Astrocyte (in vitro differentiated cells and primary cell): ENCODE measurements at regions not wholly inside any gene's neighbourhood (a gene's known extent, or its start where the extent isn't known, plus 50 kb on each side); places are given as distances from the start of the nearest gene placed in this dataset.

Experiments used
- DNase-seq: peaks from one replicate; pipeline ENCODE4 v3.0.0-alpha.2; 2010; ENCODE audit warnings: low read depth
- FAIRE-seq: peaks from 2 replicates; lab custom pipeline; 2011; peaks lifted over from hg19 to GRCh38; lab: Jason Lieb, UNC
- H2AFZ ChIP-seq: 2 replicates; pipeline ENCODE4 v1.6.0; 2012; ENCODE audit warnings: low read depth, low read length, inconsistent platforms
- H3K27ac ChIP-seq: 2 replicates; pipeline ENCODE4 v1.5.1; 2011; ENCODE audit warnings: low read depth, low read length, inconsistent platforms
- H3K27me3 ChIP-seq: 2 replicates; pipeline ENCODE4 v1.6.0; 2011; ENCODE audit warnings: low read length, inconsistent platforms; ENCODE audit not compliant: insufficient read depth
- H3K36me3 ChIP-seq: 2 replicates; pipeline ENCODE4 v1.5.1; 2011; ENCODE audit warnings: low read length, inconsistent platforms; ENCODE audit not compliant: insufficient read depth
- H3K4me1 ChIP-seq: 2 replicates; pipeline ENCODE4 v1.5.1; 2011; ENCODE audit warnings: low read length, inconsistent platforms; ENCODE audit not compliant: insufficient read depth
- H3K4me2 ChIP-seq: 2 replicates; pipeline ENCODE4 v1.6.0; 2012; ENCODE audit warnings: low read length, inconsistent platforms
- H3K4me3 ChIP-seq: 2 replicates; pipeline ENCODE4 v1.5.1; 2011; ENCODE audit warnings: low read depth, mild to moderate bottlenecking, low read length, inconsistent platforms; ENCODE audit not compliant: insufficient read depth
- H3K79me2 ChIP-seq: 2 replicates; pipeline ENCODE4 v1.6.0; 2012; ENCODE audit warnings: mild to moderate bottlenecking, low read length, inconsistent platforms; ENCODE audit not compliant: insufficient read depth
- H3K9ac ChIP-seq: 2 replicates; pipeline ENCODE4 v1.6.0; 2012; ENCODE audit warnings: mild to moderate bottlenecking, low read length, inconsistent platforms
- H3K9me3 ChIP-seq: 2 replicates; pipeline ENCODE4 v1.5.1; 2012; ENCODE audit warnings: low read depth, mild to moderate bottlenecking, low read length, inconsistent platforms; ENCODE audit not compliant: insufficient read depth
- H4K20me1 ChIP-seq: 2 replicates; pipeline ENCODE4 v1.6.0; 2012; ENCODE audit warnings: low read length, inconsistent platforms; ENCODE audit not compliant: insufficient read depth
- H3K27ac Mint-ChIP-seq: one replicate; pipeline ENCODE4 v1.8.0; 2021; ENCODE audit warnings: mild to moderate bottlenecking, mixed read lengths; ENCODE audit not compliant: unreplicated experiment
- H3K27me3 Mint-ChIP-seq: one replicate; pipeline ENCODE4 v1.8.0; 2021; ENCODE audit warnings: low read depth, mixed read lengths; ENCODE audit not compliant: unreplicated experiment
- H3K36me3 Mint-ChIP-seq: one replicate; pipeline ENCODE4 v1.8.0; 2021; ENCODE audit warnings: low read depth, mixed read lengths; ENCODE audit not compliant: unreplicated experiment
- H3K4me1 Mint-ChIP-seq: one replicate; pipeline ENCODE4 v1.8.0; 2021; ENCODE audit warnings: low read depth, mixed read lengths; ENCODE audit not compliant: unreplicated experiment
- H3K4me3 Mint-ChIP-seq: one replicate; pipeline ENCODE4 v1.8.0; 2021; ENCODE audit warnings: mild to moderate bottlenecking, moderate library complexity, mixed read lengths; ENCODE audit not compliant: unreplicated experiment
- H3K9me3 Mint-ChIP-seq: one replicate; pipeline ENCODE4 v1.8.0; 2021; ENCODE audit warnings: mild to moderate bottlenecking, mixed read lengths; ENCODE audit not compliant: unreplicated experiment
- CTCF ChIP-seq: IDR thresholded peaks from 2 replicates; pipeline ENCODE4 v1.5.1; 2011; ENCODE audit warnings: low read depth, mild to moderate bottlenecking, inconsistent platforms, low read length, moderate library complexity; ENCODE audit not compliant: insufficient read depth
- EZH2 ChIP-seq: IDR thresholded peaks from 2 replicates; pipeline ENCODE4 v1.6.1; 2012; ENCODE audit warnings: mild to moderate bottlenecking, low read length, inconsistent platforms; ENCODE audit not compliant: insufficient read depth

GRCh38 chr14:56902385-56902784 lies 92.1 kb upstream of the OTX2 start:
- no peak overlapping the region for H2AFZ ChIP-seq
- no peak overlapping the region for H3K27ac Mint-ChIP-seq
- peaks cover 7% of the 10 kb centered on the region for H3K27me3 Mint-ChIP-seq
- no peaks in the 10 kb centered on the region for H3K4me1 Mint-ChIP-seq
- H3K4me2 ChIP-seq, result no peak overlapping the region
- H3K27ac ChIP-seq, result no peak overlapping the region
- no peak overlapping the region for H3K9ac ChIP-seq
- no peaks in the 10 kb centered on the region for H3K79me2 ChIP-seq
- H3K36me3 ChIP-seq, result no peaks in the 10 kb centered on the region
- TF ChIP-seq CTCF (no peak), EZH2 (no peak)
- no peaks in the 10 kb centered on the region for H3K36me3 Mint-ChIP-seq
- DNase-seq (no peak), FAIRE-seq (no peak)
- no peak overlapping the region for H3K4me3 Mint-ChIP-seq
- H3K9me3 ChIP-seq, result no peaks in the 10 kb centered on the region
- H3K4me1 ChIP-seq, result no peaks in the 10 kb centered on the region
- H4K20me1 ChIP-seq, result no peaks in the 10 kb centered on the region
- H3K27me3 ChIP-seq, result no peaks in the 10 kb centered on the region
- no peaks in the 10 kb centered on the region for H3K9me3 Mint-ChIP-seq
- no peak overlapping the region for H3K4me3 ChIP-seq

DNA sequence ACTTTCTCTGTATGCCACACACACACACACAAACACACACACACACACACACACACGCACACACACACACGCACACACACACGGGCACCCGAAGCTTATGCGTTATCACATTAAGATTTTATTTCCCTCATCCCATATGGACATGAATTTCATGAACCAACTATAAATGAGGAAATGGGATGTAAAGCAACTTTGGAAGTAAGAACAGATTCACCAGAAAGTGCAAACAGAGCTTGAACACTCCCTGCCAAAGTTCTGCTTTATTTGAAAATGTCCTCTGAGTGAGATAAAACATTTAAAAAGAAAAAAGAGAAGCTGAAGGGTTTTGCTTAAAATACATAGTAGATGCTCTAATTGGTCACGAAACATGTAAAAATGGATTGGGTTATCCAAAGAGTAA lies 90.4 kb upstream of the OTX2 start:
- H3K9ac ChIP-seq, result no peak overlapping the region
- TF ChIP-seq EZH2, result no peak
- no peak for TF ChIP-seq CTCF
- no peaks in the 10 kb centered on the region for H3K9me3 Mint-ChIP-seq
- H3K4me1 ChIP-seq, result no peaks in the 10 kb centered on the region
- peaks cover 7% of the 10 kb centered on the region for H3K27me3 Mint-ChIP-seq
- FAIRE-seq (no peak), DNase-seq (no peak)
- H3K27me3 ChIP-seq, result no peaks in the 10 kb centered on the region
- no peak overlapping the region for H3K4me2 ChIP-seq
- no peaks in the 10 kb centered on the region for H4K20me1 ChIP-seq
- H3K36me3 ChIP-seq, result no peaks in the 10 kb centered on the region
- no peak overlapping the region for H3K4me3 Mint-ChIP-seq
- no peak overlapping the region for H2AFZ ChIP-seq
- H3K27ac Mint-ChIP-seq, result no peak overlapping the region
- H3K4me3 ChIP-seq, result no peak overlapping the region
- H3K9me3 ChIP-seq, result no peaks in the 10 kb centered on the region
- no peaks in the 10 kb centered on the region for H3K79me2 ChIP-seq
- no peak overlapping the region for H3K27ac ChIP-seq
- no peaks in the 10 kb centered on the region for H3K36me3 Mint-ChIP-seq
- peaks cover 3% of the 10 kb centered on the region for H3K4me1 Mint-ChIP-seq

DNA sequence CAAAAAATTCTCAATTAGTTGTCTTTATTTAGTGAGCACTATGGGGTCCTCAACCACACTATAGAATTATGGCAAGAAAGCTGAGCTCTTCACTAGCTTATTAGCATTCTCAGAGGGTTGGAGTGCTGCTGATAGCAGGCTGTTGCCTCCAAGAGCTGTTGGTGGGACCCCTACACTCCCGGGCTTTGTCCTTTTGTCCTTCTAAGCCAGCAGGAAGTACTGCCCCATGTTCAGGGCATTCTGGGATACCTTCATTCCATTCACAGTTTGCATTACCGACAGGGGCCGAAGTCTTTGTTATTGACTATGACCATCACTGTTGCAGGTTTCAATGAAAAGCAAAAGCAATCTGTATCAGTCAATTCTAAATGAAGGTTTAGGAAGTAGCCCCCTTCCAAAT lies 89.5 kb upstream of the OTX2 start:
- Histone ChIP-seq H3K36me3 (no peaks in the 10 kb centered on the region), H3K79me2 (no peaks in the 10 kb centered on the region), H2AFZ (no peak overlapping the region), H3K4me1 (no peaks in the 10 kb centered on the region), H3K27me3 (no peaks in the 10 kb centered on the region), H3K4me3 (no peak overlapping the region), H3K27ac (no peak overlapping the region), H3K9ac (no peak overlapping the region), H3K4me2 (no peak overlapping the region), H3K9me3 (no peaks in the 10 kb centered on the region), H4K20me1 (no peaks in the 10 kb centered on the region)
- H3K4me3 Mint-ChIP-seq, result no peak overlapping the region
- peaks cover 8% of the 10 kb centered on the region for H3K4me1 Mint-ChIP-seq
- FAIRE-seq, result no peak
- H3K9me3 Mint-ChIP-seq, result no peaks in the 10 kb centered on the region
- H3K27me3 Mint-ChIP-seq, result peaks cover 7% of the 10 kb centered on the region
- TF ChIP-seq CTCF (no peak), EZH2 (no peak)
- H3K27ac Mint-ChIP-seq, result no peak overlapping the region
- no peaks in the 10 kb centered on the region for H3K36me3 Mint-ChIP-seq
- no peak for DNase-seq
